Upper lobe of left lung (tissue), 6 donors: ENCODE measurements at regions not wholly inside any gene's neighbourhood (a gene's known extent, or its start where the extent isn't known, plus 50 kb on each side); places are given as distances from the start of the nearest gene placed in this dataset.
A peak's percentile ranks its signal among the peaks of the same experiment; 100 is the strongest.

Experiments used
- ATAC-seq, 2 donors: fragments of 200-7000 bp; cut with Tn5 transposase; one replicate each; pipeline ENCODE4 v1.9.1; 2022; ENCODE audit warnings: mild to moderate bottlenecking in 2 of 2, moderate library complexity in 2 of 2; ENCODE audit not compliant: low FRiP score in 2 of 2
- DNase-seq, 2 donors: peaks; one replicate each; pipeline ENCODE4 v3.0.0-alpha.2; 2019 to 2020
- H3K27ac ChIP-seq, 4 donors: fragments of 200-600 bp; sonication (generic); one replicate each; pipeline ENCODE4 v1.5.1; 2016 to 2019
- H3K27me3 ChIP-seq, 4 donors: fragments of 200-600 bp; sonication (generic); one replicate each; pipeline ENCODE4 v1.5.1; 2017 to 2019
- H3K36me3 ChIP-seq, 4 donors: fragments of 200-600 bp; sonication (generic); one replicate each; pipeline ENCODE4 v1.5.1; 2016 to 2019
- H3K4me1 ChIP-seq, 4 donors: fragments of 200-600 bp; sonication (generic); one replicate each; pipeline ENCODE4 v1.5.1; 2018 to 2019
- H3K4me3 ChIP-seq, 4 donors: fragments of 200-600 bp; sonication (generic); one replicate each; pipeline ENCODE4 v1.5.1; 2017 to 2019; ENCODE audit warnings: mild to moderate bottlenecking in 2 of 4, moderate library complexity in 1 of 4
- H3K9me3 ChIP-seq, 4 donors: fragments of 200-600 bp; sonication (generic); one replicate each; pipeline ENCODE4 v1.5.1; 2018 to 2019
- CTCF ChIP-seq, 6 experiments: fragments of 450-650 bp in 4 of 6; fragments of 200-600 bp in 2 of 6; sonication (generic) in 2 of 6; IDR thresholded peaks; one replicate each; pipeline ENCODE4 v1.5.1; 2016 to 2019; ENCODE audit warnings: antibody characterized with exemption in 6 of 6
- EP300 ChIP-seq, 4 donors: sonication (generic); formaldehyde crosslinking; IDR thresholded peaks; one replicate each; pipeline ENCODE4 v1.5.1; 2017; ENCODE audit warnings: antibody characterized with exemption in 4 of 4, control low read depth in 2 of 4
- POLR2A ChIP-seq, 4 donors: fragments of 450-650 bp; IDR thresholded peaks; one replicate each; pipeline ENCODE4 v1.5.1; 2016 to 2017; ENCODE audit warnings: antibody characterized with exemption in 4 of 4, mild to moderate bottlenecking in 2 of 4
- POLR2AphosphoS5 ChIP-seq, 2 donors: sonication (generic); formaldehyde crosslinking; IDR thresholded peaks; one replicate each; pipeline ENCODE4 v1.5.1; 2017; ENCODE audit warnings: antibody characterized with exemption in 2 of 2
- WGBS, 2 donors: methylation state at CpG; one replicate each; pipeline ENCODE4 v1.1.5; 2017 to 2018; 5-methylcytosine and 5-hydroxymethylcytosine counted together
- donor health status: DM: no; HTN: no; CAD: no; lungs with moderate emphysema.
- donor health status: DM: no; HTN: yes; CAD: no; lungs with severe emphysema.

GRCh38 chr2:8223695-8224346 lies 458.0 kb upstream of the ID2 start:
- no peaks in the 10 kb centered on the region for H3K36me3 ChIP-seq
- DNase-seq: peak in 1 of 2 donors; percentile 32
- 92 to 96% methylated on average over 16 to 18 of the region's 18 CpGs for WGBS, 2 donors

GRCh38 chr2:8224347-8225190 lies 457.3 kb upstream of the ID2 start:
- Histone ChIP-seq H3K36me3 (no peaks in the 10 kb centered on the region), H3K9me3 (no peaks in the 10 kb centered on the region), H3K27me3 (no peaks in the 10 kb centered on the region), H3K4me1 (no peaks in the 10 kb centered on the region), H3K4me3 (no peak overlapping the region), H3K27ac (no peak overlapping the region)
- TF ChIP-seq EP300 (IDR thresholded peaks at IDR 0.05): no peak
- no peak for TF ChIP-seq POLR2AphosphoS5 (IDR thresholded peaks at IDR 0.05)
- no peak for TF ChIP-seq CTCF (IDR thresholded peaks at IDR 0.05)
- no peak for TF ChIP-seq POLR2A (IDR thresholded peaks at IDR 0.05)
- ATAC-seq (no peak), DNase-seq (no peak)
- 88 to 90% methylated on average over 16 of the region's 16 CpGs for WGBS, 2 donors

More at GRCh38 chr2:8223695-8224346, 458.0 kb upstream of the ID2 start:
- Histone ChIP-seq H3K27ac (no peak overlapping the region), H3K9me3 (no peaks in the 10 kb centered on the region), H3K4me1 (no peaks in the 10 kb centered on the region), H3K4me3 (no peak overlapping the region), H3K27me3 (no peaks in the 10 kb centered on the region)
- TF ChIP-seq POLR2A (IDR thresholded peaks at IDR 0.05) (no peak), POLR2AphosphoS5 (IDR thresholded peaks at IDR 0.05) (no peak), CTCF (IDR thresholded peaks at IDR 0.05) (no peak), EP300 (IDR thresholded peaks at IDR 0.05) (no peak)
- ATAC-seq: no peak

- DNase-seq (no peak), ATAC-seq (no peak)
- no peak overlapping the region for H3K27ac ChIP-seq
- no peaks in the 10 kb centered on the region for H3K9me3 ChIP-seq
- H3K36me3 ChIP-seq: no peaks in the 10 kb centered on the region
- no peaks in the 10 kb centered on the region for H3K27me3 ChIP-seq
- WGBS, 2 donors: 69 to 70% methylated on average over 5 of the region's 5 CpGs
- TF ChIP-seq POLR2A (IDR thresholded peaks at IDR 0.05): no peak
- no peak for TF ChIP-seq POLR2AphosphoS5 (IDR thresholded peaks at IDR 0.05)
- no peak overlapping the region for H3K4me3 ChIP-seq
- H3K4me1 ChIP-seq: peaks cover 0 to 3% (median 0%) of the 10 kb centered on the region in 4 donors
Observed at GRCh38 chr2:8225266-8225665, 456.6 kb upstream of the ID2 start.

GRCh38 chr2:8225798-8226197 lies 456.1 kb upstream of the ID2 start:
- DNase-seq (no peak), ATAC-seq (no peak)
- no peaks in the 10 kb centered on the region for H3K36me3 ChIP-seq
- no peak overlapping the region for H3K4me3 ChIP-seq
- 92 to 94% methylated on average over 6 of the region's 6 CpGs for WGBS, 2 donors
- H3K27ac ChIP-seq: no peak overlapping the region
- no peak for TF ChIP-seq EP300 (IDR thresholded peaks at IDR 0.05)
- peaks cover 0 to 3% (median 0%) of the 10 kb centered on the region in 4 donors for H3K4me1 ChIP-seq
- H3K9me3 ChIP-seq: no peaks in the 10 kb centered on the region
- no peaks in the 10 kb centered on the region for H3K27me3 ChIP-seq

- TF ChIP-seq POLR2A (IDR thresholded peaks at IDR 0.05): no peak
- DNase-seq (peak in 1 of 2 donors; percentile 75), ATAC-seq (peak in 1 of 2 donors; percentile 92)
- no peak overlapping the region for H3K4me3 ChIP-seq
- H3K27ac ChIP-seq: no peak overlapping the region
- no peaks in the 10 kb centered on the region for H3K36me3 ChIP-seq
- H3K9me3 ChIP-seq: no peaks in the 10 kb centered on the region
- H3K27me3 ChIP-seq: no peaks in the 10 kb centered on the region
- WGBS, 2 donors: 38 to 43% methylated on average over 10 of the region's 10 CpGs
- H3K4me1 ChIP-seq: peaks cover 0 to 4% (median 1%) of the 10 kb centered on the region in 4 donors
Observed at GRCh38 chr2:8229546-8229986, 452.3 kb upstream of the ID2 start.

GRCh38 chr2:8230466-8230865 lies 451.4 kb upstream of the ID2 start:
- no peaks in the 10 kb centered on the region for H3K27me3 ChIP-seq
- TF ChIP-seq EP300 (IDR thresholded peaks at IDR 0.05) (no peak), CTCF (IDR thresholded peaks at IDR 0.05) (no peak), POLR2AphosphoS5 (IDR thresholded peaks at IDR 0.05) (no peak), POLR2A (IDR thresholded peaks at IDR 0.05) (no peak)
- DNase-seq (no peak), ATAC-seq (no peak)
- H3K36me3 ChIP-seq: no peaks in the 10 kb centered on the region
- WGBS, 2 donors: 85 to 90% methylated on average over 1 of the region's 1 CpG
- peaks cover 0 to 8% (median 5%) of the 10 kb centered on the region in 4 donors for H3K4me1 ChIP-seq
- H3K9me3 ChIP-seq: no peaks in the 10 kb centered on the region
- H3K27ac ChIP-seq: no peak overlapping the region
- no peak overlapping the region for H3K4me3 ChIP-seq
